GM23338 (cell line): ENCODE measurements at regions not wholly inside any gene's neighbourhood (a gene's known extent, or its start where the extent isn't known, plus 50 kb on each side); places are given as distances from the start of the nearest gene placed in this dataset.
"Not testable (repeated sequence)": the region's sequence is repeated elsewhere in the genome, so short reads cannot be mapped to it uniquely, and the experiment has no call there.

Experiments
- ATAC-seq: fragments of 200-7000 bp; cut with Tn5 transposase; 3 replicates; pipeline ENCODE4 v1.9.1; 2020
- DNase-seq: peaks from one replicate; pipeline ENCODE4 v3.0.0-alpha.2; 2015; ENCODE audit warnings: low spot score
- H2AFZ ChIP-seq: fragments of 200-600 bp; sonication (generic); 2 replicates; pipeline ENCODE4 v1.8.0; 2016; ENCODE audit warnings: antibody characterized with exemption, mild to moderate bottlenecking, moderate library complexity
- H3F3A ChIP-seq: fragments of 200-600 bp; sonication (generic); replicated peaks from 2 replicates; pipeline ENCODE4 v1.8.0; 2017; ENCODE audit warnings: antibody characterized with exemption, mixed run types, low read depth
- H3K27ac ChIP-seq: fragments of 200-600 bp; sonication (generic); 2 replicates; pipeline ENCODE4 v1.6.1; 2016; ENCODE audit warnings: low read depth
- H3K27me3 ChIP-seq: fragments of 200-600 bp; sonication (generic); 2 replicates; pipeline ENCODE4 v1.8.0; 2016; ENCODE audit warnings: mild to moderate bottlenecking, mixed run types, moderate library complexity; ENCODE audit not compliant: insufficient read depth
- H3K36me3 ChIP-seq: fragments of 200-600 bp; sonication (generic); 2 replicates; pipeline ENCODE4 v1.8.0; 2016; ENCODE audit warnings: mild to moderate bottlenecking; ENCODE audit not compliant: insufficient read depth
- H3K4me1 ChIP-seq: fragments of 200-600 bp; sonication (generic); 2 replicates; pipeline ENCODE4 v1.8.0; 2016; ENCODE audit warnings: mild to moderate bottlenecking, moderate library complexity; ENCODE audit not compliant: insufficient read depth
- H3K4me2 ChIP-seq: fragments of 200-600 bp; sonication (generic); 2 replicates; pipeline ENCODE4 v1.7.1; 2017; ENCODE audit warnings: mixed run types
- H3K4me3 ChIP-seq: fragments of 200-600 bp; sonication (generic); 2 replicates; pipeline ENCODE4 v1.6.1; 2016; ENCODE audit warnings: mixed run types
- H3K79me2 ChIP-seq: fragments of 200-600 bp; sonication (generic); replicated peaks from 2 replicates; pipeline ENCODE4 v1.8.0; 2017; ENCODE audit warnings: mild to moderate bottlenecking; ENCODE audit not compliant: insufficient read depth
- H3K9me2 ChIP-seq: fragments of 200-600 bp; sonication (generic); 2 replicates; pipeline ENCODE4 v1.8.0; 2017; ENCODE audit not compliant: insufficient read depth
- H4K20me1 ChIP-seq: fragments of 200-600 bp; sonication (generic); replicated peaks from 2 replicates; pipeline ENCODE4 v1.8.0; 2017; ENCODE audit warnings: mild to moderate bottlenecking; ENCODE audit not compliant: insufficient read depth
- H3K27ac Mint-ChIP-seq: 2 replicates; pipeline ENCODE4 v1.8.0; 2020; ENCODE audit warnings: inconsistent platforms, mild to moderate bottlenecking, moderate library complexity, mixed read lengths
- H3K27me3 Mint-ChIP-seq: 3 replicates; pipeline ENCODE4 v1.8.0; 2022; ENCODE audit warnings: low read depth, mild to moderate bottlenecking, moderate library complexity, mixed read lengths, inconsistent platforms; ENCODE audit not compliant: insufficient read depth, poor library complexity
- H3K36me3 Mint-ChIP-seq: 3 replicates; pipeline ENCODE4 v1.8.0; 2021; ENCODE audit warnings: low read depth, mild to moderate bottlenecking, inconsistent platforms, moderate library complexity, mixed read lengths
- H3K4me1 Mint-ChIP-seq: 3 replicates; pipeline ENCODE4 v1.8.0; 2020; ENCODE audit warnings: mild to moderate bottlenecking, inconsistent platforms, mixed read lengths
- H3K4me3 Mint-ChIP-seq: 3 replicates; pipeline ENCODE4 v1.8.0; 2021; ENCODE audit warnings: moderate library complexity, mild to moderate bottlenecking, inconsistent platforms, mixed read lengths
- H3K9me3 Mint-ChIP-seq: 3 replicates; pipeline ENCODE4 v1.8.0; 2020; ENCODE audit warnings: moderate library complexity, mild to moderate bottlenecking, inconsistent platforms, mixed read lengths
- CREB1 ChIP-seq: fragments of 250-450 bp; sonication (Bioruptor Pico); IDR thresholded peaks from 2 replicates; pipeline ENCODE4 v1.5.0; 2020; ENCODE audit warnings: low read depth, mild to moderate bottlenecking, moderate library complexity
- NANOG ChIP-seq: IDR thresholded peaks from 2 replicates; pipeline ENCODE4 v1.6.1; 2016; ENCODE audit warnings: antibody characterized with exemption, borderline replicate concordance
- REST ChIP-seq: IDR thresholded peaks from one replicate; pipeline ENCODE4 v1.6.1; 2018; ENCODE audit warnings: antibody characterized with exemption; ENCODE audit not compliant: unreplicated experiment
- STAT1 ChIP-seq: IDR thresholded peaks from one replicate; pipeline ENCODE4 v1.6.1; 2016; ENCODE audit warnings: antibody characterized with exemption; ENCODE audit not compliant: unreplicated experiment
- ZNF114 ChIP-seq: fragments of 250-450 bp; sonication (Bioruptor Pico); IDR thresholded peaks from 2 replicates; pipeline ENCODE4 v1.5.0; 2020; ENCODE audit warnings: mild to moderate bottlenecking, moderate library complexity
- ZNF331 ChIP-seq: fragments of 250-450 bp; sonication (Bioruptor Pico); IDR thresholded peaks from 2 replicates; pipeline ENCODE4 v1.5.0; 2020; ENCODE audit warnings: low read depth, mild to moderate bottlenecking, moderate library complexity
- TF ChIP-seq, protein P1 (sequence below): fragments of 250-450 bp; sonication (Bioruptor Pico); IDR thresholded peaks from 2 replicates; pipeline ENCODE4 v1.5.0; 2020; ENCODE audit warnings: mild to moderate bottlenecking, moderate library complexity

DNA sequence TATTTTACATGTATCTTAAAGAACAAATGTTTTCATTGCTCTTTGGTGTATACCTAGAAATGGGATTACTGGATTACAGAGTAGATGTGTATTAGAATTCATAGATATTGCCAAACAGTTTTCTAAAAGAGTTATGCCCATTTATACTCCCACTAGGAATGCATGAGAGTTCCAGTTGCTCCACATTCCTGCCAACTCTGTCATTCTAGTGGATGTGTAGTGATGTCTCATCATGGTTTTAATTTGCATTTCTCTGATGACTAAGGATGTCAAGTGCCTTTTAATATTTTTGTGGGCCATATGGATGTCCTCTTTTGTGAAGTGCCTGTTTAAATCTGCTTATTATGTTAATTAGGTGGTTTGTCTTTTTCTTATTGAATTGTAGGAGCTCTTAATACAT is 65.6 kb upstream of the BMP2K start (continued):
- TF ChIP-seq, protein P1, sequence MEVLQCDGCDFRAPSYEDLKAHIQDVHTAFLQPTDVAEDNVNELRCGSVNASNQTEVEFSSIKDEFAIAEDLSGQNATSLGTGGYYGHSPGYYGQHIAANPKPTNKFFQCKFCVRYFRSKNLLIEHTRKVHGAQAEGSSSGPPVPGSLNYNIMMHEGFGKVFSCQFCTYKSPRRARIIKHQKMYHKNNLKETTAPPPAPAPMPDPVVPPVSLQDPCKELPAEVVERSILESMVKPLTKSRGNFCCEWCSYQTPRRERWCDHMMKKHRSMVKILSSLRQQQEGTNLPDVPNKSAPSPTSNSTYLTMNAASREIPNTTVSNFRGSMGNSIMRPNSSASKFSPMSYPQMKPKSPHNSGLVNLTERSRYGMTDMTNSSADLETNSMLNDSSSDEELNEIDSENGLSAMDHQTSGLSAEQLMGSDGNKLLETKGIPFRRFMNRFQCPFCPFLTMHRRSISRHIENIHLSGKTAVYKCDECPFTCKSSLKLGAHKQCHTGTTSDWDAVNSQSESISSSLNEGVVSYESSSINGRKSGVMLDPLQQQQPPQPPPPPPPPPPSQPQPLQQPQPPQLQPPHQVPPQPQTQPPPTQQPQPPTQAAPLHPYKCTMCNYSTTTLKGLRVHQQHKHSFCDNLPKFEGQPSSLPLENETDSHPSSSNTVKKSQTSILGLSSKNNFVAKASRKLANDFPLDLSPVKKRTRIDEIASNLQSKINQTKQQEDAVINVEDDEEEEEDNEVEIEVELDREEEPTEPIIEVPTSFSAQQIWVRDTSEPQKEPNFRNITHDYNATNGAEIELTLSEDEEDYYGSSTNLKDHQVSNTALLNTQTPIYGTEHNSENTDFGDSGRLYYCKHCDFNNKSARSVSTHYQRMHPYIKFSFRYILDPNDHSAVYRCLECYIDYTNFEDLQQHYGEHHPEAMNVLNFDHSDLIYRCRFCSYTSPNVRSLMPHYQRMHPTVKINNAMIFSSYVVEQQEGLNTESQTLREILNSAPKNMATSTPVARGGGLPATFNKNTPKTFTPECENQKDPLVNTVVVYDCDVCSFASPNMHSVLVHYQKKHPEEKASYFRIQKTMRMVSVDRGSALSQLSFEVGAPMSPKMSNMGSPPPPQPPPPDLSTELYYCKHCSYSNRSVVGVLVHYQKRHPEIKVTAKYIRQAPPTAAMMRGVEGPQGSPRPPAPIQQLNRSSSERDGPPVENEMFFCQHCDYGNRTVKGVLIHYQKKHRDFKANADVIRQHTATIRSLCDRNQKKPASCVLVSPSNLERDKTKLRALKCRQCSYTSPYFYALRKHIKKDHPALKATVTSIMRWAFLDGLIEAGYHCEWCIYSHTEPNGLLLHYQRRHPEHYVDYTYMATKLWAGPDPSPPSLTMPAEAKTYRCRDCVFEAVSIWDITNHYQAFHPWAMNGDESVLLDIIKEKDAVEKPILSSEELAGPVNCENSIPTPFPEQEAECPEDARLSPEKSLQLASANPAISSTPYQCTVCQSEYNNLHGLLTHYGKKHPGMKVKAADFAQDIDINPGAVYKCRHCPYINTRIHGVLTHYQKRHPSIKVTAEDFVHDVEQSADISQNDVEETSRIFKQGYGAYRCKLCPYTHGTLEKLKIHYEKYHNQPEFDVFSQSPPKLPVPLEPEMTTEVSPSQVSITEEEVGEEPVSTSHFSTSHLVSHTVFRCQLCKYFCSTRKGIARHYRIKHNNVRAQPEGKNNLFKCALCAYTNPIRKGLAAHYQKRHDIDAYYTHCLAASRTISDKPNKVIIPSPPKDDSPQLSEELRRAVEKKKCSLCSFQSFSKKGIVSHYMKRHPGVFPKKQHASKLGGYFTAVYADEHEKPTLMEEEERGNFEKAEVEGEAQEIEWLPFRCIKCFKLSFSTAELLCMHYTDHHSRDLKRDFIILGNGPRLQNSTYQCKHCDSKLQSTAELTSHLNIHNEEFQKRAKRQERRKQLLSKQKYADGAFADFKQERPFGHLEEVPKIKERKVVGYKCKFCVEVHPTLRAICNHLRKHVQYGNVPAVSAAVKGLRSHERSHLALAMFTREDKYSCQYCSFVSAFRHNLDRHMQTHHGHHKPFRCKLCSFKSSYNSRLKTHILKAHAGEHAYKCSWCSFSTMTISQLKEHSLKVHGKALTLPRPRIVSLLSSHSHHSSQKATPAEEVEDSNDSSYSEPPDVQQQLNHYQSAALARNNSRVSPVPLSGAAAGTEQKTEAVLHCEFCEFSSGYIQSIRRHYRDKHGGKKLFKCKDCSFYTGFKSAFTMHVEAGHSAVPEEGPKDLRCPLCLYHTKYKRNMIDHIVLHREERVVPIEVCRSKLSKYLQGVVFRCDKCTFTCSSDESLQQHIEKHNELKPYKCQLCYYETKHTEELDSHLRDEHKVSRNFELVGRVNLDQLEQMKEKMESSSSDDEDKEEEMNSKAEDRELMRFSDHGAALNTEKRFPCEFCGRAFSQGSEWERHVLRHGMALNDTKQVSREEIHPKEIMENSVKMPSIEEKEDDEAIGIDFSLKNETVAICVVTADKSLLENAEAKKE (CRISPR knock-in tag), result no peak
- TF ChIP-seq ZNF331 (CRISPR knock-in tag), result no peak
- TF ChIP-seq CREB1 (CRISPR knock-in tag), result no peak

DNA sequence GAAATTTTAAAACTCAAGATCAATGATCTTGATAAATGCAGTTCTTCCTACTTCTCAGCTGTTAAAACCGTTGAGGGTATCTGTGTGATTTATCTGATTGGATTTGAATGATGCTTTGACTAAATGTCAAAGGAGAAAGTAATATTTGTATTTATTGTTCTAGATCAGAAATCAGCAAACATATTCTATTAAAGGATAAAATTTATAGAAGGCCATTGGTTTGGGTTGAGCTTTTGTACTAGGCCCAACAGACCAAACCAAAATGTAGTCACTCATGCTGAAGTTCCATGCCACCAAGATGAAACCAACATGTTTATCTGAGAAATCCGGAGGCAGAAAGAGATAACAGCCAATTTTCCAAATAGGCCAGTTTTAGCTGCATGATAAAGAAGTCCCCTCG is 64.5 kb upstream of the BMP2K start:
- H3K4me1 Mint-ChIP-seq, result peaks cover 9% of the 10 kb centered on the region
- no peak overlapping the region for H3K4me3 Mint-ChIP-seq
- H3K27ac Mint-ChIP-seq, result no peak overlapping the region
- no peaks in the 10 kb centered on the region for H4K20me1 ChIP-seq
- no peaks in the 10 kb centered on the region for H3K79me2 ChIP-seq
- H3K4me2 ChIP-seq, result no peak overlapping the region
- H2AFZ ChIP-seq, result no peak overlapping the region
- H3K9me3 Mint-ChIP-seq, result 0 out of 3 replicates have a peak, but pooled peaks cover 5% of the 10 kb centered on the region
- no peak overlapping the region for H3K4me3 ChIP-seq
- no peaks in the 10 kb centered on the region for H3K36me3 Mint-ChIP-seq
- H3K27me3 Mint-ChIP-seq, result peaks cover 6% of the 10 kb centered on the region
- no peak overlapping the region for H3K27ac ChIP-seq
- no peaks in the 10 kb centered on the region for H3K36me3 ChIP-seq
- H3F3A ChIP-seq, result no peaks in the 10 kb centered on the region
- ATAC-seq (no peak), DNase-seq (no peak)
- H3K4me1 ChIP-seq, result peaks cover 14% of the 10 kb centered on the region
- H3K9me2 ChIP-seq, result no peaks in the 10 kb centered on the region
- TF ChIP-seq ZNF114 (CRISPR knock-in tag) (no peak), REST (no peak), CREB1 (CRISPR knock-in tag) (no peak), STAT1 (no peak), NANOG (no peak)
- H3K27me3 ChIP-seq, result no peaks in the 10 kb centered on the region

- not testable (repeated sequence) for H3K27me3 ChIP-seq, H3K4me1 ChIP-seq, H3K4me2 ChIP-seq, H3K4me3 Mint-ChIP-seq, H3K4me1 Mint-ChIP-seq, ATAC-seq, H3K9me2 ChIP-seq, DNase-seq, H3F3A ChIP-seq, H3K4me3 ChIP-seq, H3K27ac ChIP-seq, H2AFZ ChIP-seq, H4K20me1 ChIP-seq, H3K27ac Mint-ChIP-seq, H3K79me2 ChIP-seq, H3K36me3 ChIP-seq
- Mint-ChIP-seq H3K27me3 (peaks cover 11% of the 10 kb centered on the region), H3K9me3 (peaks cover 26% of the 10 kb centered on the region), H3K36me3 (peaks cover 15% of the 10 kb centered on the region)
These were observed 61.6 kb upstream of the BMP2K start for GRCh38 chr4:78714598-78714997.

DNA sequence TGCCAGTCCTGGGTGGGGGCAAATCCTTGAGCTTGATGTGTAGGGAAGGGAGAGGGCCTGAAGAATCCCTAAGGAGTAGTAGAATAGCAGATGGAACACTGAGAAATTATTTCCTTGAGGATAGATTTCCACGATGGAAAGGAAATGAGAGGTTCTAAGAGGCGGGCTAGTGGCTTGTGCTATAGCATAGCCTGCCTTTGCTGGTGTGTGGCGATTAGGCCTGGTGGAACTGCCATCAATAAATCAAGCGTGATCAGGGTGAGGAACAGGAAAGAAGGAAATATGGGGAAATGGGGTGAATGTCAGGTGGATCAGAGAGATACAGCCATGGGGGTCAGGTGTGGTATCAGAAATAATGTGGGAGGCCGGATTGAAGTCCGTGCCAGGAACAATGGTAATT is 60.8 kb upstream of the BMP2K start:
- H3K4me1 ChIP-seq, H3K27ac Mint-ChIP-seq, H3K9me2 ChIP-seq, H3K27me3 ChIP-seq, H3K27ac ChIP-seq, H3K4me2 ChIP-seq, H2AFZ ChIP-seq, H3K36me3 ChIP-seq, ATAC-seq, H3K4me1 Mint-ChIP-seq, DNase-seq, H3K79me2 ChIP-seq, H3K4me3 ChIP-seq, H4K20me1 ChIP-seq, H3K4me3 Mint-ChIP-seq, H3F3A ChIP-seq: not testable (repeated sequence)
- Mint-ChIP-seq H3K27me3 (peaks cover 11% of the 10 kb centered on the region), H3K9me3 (peaks cover 28% of the 10 kb centered on the region), H3K36me3 (peaks cover 19% of the 10 kb centered on the region)
